ENCODE measurements at regions not wholly inside any gene's neighbourhood (a gene's known extent, or its start where the extent isn't known, plus 50 kb on each side); places are given as distances from the start of the nearest gene placed in this dataset.

DNA sequence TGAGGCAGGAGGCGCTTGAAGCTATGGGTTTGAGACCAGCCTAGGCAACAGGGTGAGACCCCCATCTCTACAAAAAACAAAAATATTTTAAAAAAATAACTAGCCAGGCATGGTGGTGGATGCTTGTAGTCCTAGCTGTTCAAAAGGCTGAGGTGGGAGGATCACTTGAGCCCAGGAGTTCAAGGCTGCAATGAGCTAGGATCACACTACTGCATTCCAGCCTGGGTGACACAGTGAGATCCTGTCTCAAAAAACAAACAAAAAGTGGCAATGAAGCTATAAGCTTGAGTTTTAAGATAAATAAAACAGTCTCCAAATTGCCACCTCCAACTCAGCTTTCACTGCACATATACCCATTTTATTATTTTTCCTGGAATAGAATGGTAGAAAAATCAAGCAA, 281.3 kb downstream of the IPMK start:
- TF ChIP-seq POLR2AphosphoS5 (IDR thresholded peaks at IDR 0.05; ENCODE audit: low read depth, low read length) (no peak), TAF1 (IDR thresholded peaks at IDR 0.05; ENCODE audit: borderline replicate concordance, insufficient read depth, low read length) (no peak), SIN3A (IDR thresholded peaks at IDR 0.05; ENCODE audit: borderline replicate concordance, insufficient read depth, low read length) (no peak), FOXP2 (optimal IDR thresholded peaks at IDR 0.05; ENCODE audit: borderline replicate concordance, extremely low read depth, extremely low read length, insufficient read depth) (no peak)
- TF ChIP-seq, protein P1, sequence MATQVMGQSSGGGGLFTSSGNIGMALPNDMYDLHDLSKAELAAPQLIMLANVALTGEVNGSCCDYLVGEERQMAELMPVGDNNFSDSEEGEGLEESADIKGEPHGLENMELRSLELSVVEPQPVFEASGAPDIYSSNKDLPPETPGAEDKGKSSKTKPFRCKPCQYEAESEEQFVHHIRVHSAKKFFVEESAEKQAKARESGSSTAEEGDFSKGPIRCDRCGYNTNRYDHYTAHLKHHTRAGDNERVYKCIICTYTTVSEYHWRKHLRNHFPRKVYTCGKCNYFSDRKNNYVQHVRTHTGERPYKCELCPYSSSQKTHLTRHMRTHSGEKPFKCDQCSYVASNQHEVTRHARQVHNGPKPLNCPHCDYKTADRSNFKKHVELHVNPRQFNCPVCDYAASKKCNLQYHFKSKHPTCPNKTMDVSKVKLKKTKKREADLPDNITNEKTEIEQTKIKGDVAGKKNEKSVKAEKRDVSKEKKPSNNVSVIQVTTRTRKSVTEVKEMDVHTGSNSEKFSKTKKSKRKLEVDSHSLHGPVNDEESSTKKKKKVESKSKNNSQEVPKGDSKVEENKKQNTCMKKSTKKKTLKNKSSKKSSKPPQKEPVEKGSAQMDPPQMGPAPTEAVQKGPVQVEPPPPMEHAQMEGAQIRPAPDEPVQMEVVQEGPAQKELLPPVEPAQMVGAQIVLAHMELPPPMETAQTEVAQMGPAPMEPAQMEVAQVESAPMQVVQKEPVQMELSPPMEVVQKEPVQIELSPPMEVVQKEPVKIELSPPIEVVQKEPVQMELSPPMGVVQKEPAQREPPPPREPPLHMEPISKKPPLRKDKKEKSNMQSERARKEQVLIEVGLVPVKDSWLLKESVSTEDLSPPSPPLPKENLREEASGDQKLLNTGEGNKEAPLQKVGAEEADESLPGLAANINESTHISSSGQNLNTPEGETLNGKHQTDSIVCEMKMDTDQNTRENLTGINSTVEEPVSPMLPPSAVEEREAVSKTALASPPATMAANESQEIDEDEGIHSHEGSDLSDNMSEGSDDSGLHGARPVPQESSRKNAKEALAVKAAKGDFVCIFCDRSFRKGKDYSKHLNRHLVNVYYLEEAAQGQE (IDR thresholded peaks at IDR 0.05; ENCODE audit: insufficient read depth in 1 of 2, low read depth in 2 of 2, low read length in 2 of 2), result no peak

Data from PFSK-1 (cell line).